Right lobe of liver (tissue), 6 donors: ENCODE measurements at regions not wholly inside any gene's neighbourhood (a gene's known extent, or its start where the extent isn't known, plus 50 kb on each side); places are given as distances from the start of the nearest gene placed in this dataset.

Experiments
- ATAC-seq, 4 donors: fragments of 200-7000 bp; cut with Tn5 transposase; one replicate each; pipeline ENCODE4 v1.9.1; 2020; ENCODE audit warnings: mild to moderate bottlenecking in 4 of 4, moderate library complexity in 4 of 4
- DNase-seq, 3 donors: peaks; one replicate each; pipeline ENCODE4 v3.0.0-alpha.2; 2020
- H3K27ac ChIP-seq, 3 donors: fragments of 200-600 bp; one replicate each; pipeline ENCODE4 v1.8.0; 2022
- H3K27me3 ChIP-seq, 2 donors: fragments of 200-600 bp; one replicate each; pipeline ENCODE4 v1.8.0; 2022
- H3K36me3 ChIP-seq, 4 donors: fragments of 200-600 bp; sonication (generic) in 1 of 4; one replicate each; pipeline versions ENCODE4 v1.5.1 to v1.8.0; 2017 to 2022; ENCODE audit warnings: control low read depth in 1 of 4
- H3K4me1 ChIP-seq, 4 donors: fragments of 200-600 bp; sonication (generic) in 1 of 4; one replicate each; pipeline versions ENCODE4 v1.5.1 to v1.8.0; 2017 to 2022; ENCODE audit warnings: control low read depth in 1 of 4
- H3K4me3 ChIP-seq, 3 donors: fragments of 200-600 bp; one replicate each; pipeline ENCODE4 v1.8.0; 2022
- H3K9me3 ChIP-seq, 4 donors: fragments of 200-600 bp; sonication (generic) in 1 of 4; one replicate each; pipeline versions ENCODE4 v1.5.1 to v1.8.0; 2017 to 2022; ENCODE audit warnings: control low read depth in 1 of 4
- POLR2A ChIP-seq: fragments of 450-650 bp; IDR thresholded peaks from one replicate; pipeline ENCODE4 v1.6.1; 2017; ENCODE audit warnings: antibody characterized with exemption, mild to moderate bottlenecking
- WGBS: methylation state at CpG from one replicate; pipeline ENCODE4 v1.1.6; 2018; ENCODE audit warnings: low coverage, low lambda C conversion rate; ENCODE audit not compliant: insufficient coverage; ENCODE audit errors: missing lambda C conversion rate; 5-methylcytosine and 5-hydroxymethylcytosine counted together
- intact Hi-C, 2 donors: fragments of 100-400 bp; cut with DNase I; formaldehyde crosslinking; loops; one replicate each; pipeline versions ENCODE4 v1.11.2 to v1.14.1; 2022
- TF ChIP-seq, protein P1 (sequence below), 4 donors: fragments of 200-600 bp in 3 of 4; fragments of 450-650 bp in 1 of 4; IDR thresholded peaks; one replicate each; pipeline versions ENCODE4 v1.5.1 to v1.8.0; 2016 to 2022; ENCODE audit warnings: antibody characterized with exemption in 4 of 4, mild to moderate bottlenecking in 2 of 4
- donor health status: DM: no; HTN: yes; CAD: no.
- donor health status: DM: no; HTN: no; CAD: no.
- donor health status: DM: no; HTN: no; CAD: no.
- donor health status: DM: no; HTN: yes; CAD: no.
- donor health status: DM: no; HTN: yes; CAD: no.

DNA sequence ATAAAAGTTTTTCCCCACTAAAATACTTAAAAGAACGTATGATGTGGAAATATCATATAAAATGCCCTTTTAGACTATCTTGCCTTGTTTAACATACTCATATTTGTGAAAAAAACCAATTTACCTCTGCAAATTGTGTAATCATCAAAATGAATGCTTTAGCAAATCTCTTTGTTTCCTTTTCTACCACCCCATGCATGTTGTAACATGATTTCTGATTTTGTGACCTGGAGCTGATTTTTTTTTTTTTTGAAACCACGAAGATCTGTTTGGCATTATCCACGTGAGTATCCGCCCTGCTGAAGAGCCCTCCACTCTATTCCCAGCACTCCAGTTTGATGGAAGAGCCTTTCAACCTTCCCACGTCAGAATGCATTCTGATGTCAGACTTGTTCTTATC is 245.8 kb upstream of the NBEA start:
- 59% methylated on average over 5 of the region's 5 CpGs for WGBS
- H3K4me3 ChIP-seq: no peak overlapping the region
- no peak overlapping the region for H3K27ac ChIP-seq
- no peaks in the 10 kb centered on the region for H3K36me3 ChIP-seq
- no peaks in the 10 kb centered on the region for H3K4me1 ChIP-seq
- intact Hi-C loops: no loop called here
- ATAC-seq: no peak
- TF ChIP-seq POLR2A: no peak
- TF ChIP-seq, protein P1, sequence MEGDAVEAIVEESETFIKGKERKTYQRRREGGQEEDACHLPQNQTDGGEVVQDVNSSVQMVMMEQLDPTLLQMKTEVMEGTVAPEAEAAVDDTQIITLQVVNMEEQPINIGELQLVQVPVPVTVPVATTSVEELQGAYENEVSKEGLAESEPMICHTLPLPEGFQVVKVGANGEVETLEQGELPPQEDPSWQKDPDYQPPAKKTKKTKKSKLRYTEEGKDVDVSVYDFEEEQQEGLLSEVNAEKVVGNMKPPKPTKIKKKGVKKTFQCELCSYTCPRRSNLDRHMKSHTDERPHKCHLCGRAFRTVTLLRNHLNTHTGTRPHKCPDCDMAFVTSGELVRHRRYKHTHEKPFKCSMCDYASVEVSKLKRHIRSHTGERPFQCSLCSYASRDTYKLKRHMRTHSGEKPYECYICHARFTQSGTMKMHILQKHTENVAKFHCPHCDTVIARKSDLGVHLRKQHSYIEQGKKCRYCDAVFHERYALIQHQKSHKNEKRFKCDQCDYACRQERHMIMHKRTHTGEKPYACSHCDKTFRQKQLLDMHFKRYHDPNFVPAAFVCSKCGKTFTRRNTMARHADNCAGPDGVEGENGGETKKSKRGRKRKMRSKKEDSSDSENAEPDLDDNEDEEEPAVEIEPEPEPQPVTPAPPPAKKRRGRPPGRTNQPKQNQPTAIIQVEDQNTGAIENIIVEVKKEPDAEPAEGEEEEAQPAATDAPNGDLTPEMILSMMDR (IDR thresholded peaks at IDR 0.05): no peak
- no peak for DNase-seq
- H3K9me3 ChIP-seq: no peaks in the 10 kb centered on the region
- H3K27me3 ChIP-seq: no peaks in the 10 kb centered on the region

DNA sequence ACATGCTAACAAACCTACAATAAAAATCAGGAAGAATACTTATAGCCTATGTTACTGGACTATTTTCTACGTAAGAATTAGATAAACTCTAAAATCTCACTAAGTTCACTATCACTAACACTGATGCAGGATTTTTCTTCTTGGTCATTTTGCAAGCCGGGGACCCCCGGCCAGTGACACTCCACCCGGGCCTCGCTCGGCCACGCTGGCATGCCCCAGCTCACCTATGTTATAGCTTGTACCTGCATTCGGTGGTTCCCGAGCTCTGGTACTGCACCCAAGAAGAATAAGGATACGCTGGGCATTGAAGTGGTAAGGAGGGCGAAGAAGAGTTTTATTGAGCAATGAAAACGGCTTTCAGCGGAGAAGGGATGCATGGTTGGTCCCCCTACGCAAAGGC is 245.3 kb upstream of the NBEA start:
- intact Hi-C loops: no loop called here
- no peak for DNase-seq
- Histone ChIP-seq H3K27ac (no peak overlapping the region), H3K4me1 (no peaks in the 10 kb centered on the region), H3K9me3 (no peaks in the 10 kb centered on the region), H3K27me3 (no peaks in the 10 kb centered on the region), H3K36me3 (no peaks in the 10 kb centered on the region), H3K4me3 (no peak overlapping the region)
- TF ChIP-seq POLR2A: no peak
- TF ChIP-seq, protein P1 (IDR thresholded peaks at IDR 0.05): no peak
- ATAC-seq: no peak
- WGBS: 73% methylated on average over 14 of the region's 14 CpGs

DNA sequence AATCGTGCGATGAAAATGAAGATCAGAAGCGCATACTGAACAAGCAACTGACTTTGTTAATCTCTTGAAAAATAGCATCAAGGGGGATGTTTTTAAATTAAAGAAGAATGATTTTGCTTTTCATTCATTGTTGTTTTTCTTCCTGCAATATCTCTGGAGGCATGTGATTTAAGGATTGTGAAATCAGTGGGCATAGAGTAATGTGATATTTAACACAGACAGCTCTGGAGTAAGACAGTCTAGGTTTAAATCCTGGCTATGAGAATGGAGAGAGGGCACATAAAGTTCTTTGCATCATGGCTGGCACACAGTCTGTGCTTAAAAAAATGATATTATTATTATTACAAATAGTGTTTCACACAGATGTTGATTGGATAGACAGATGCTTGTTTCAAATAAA is 243.1 kb upstream of the NBEA start:
- ATAC-seq (peak in 3 of 4 donors; percentile 44 to 64 (median 56)), DNase-seq (no peak)
- Histone ChIP-seq H3K36me3 (no peaks in the 10 kb centered on the region), H3K4me1 (no peaks in the 10 kb centered on the region), H3K4me3 (no peak overlapping the region), H3K27me3 (no peaks in the 10 kb centered on the region), H3K9me3 (no peaks in the 10 kb centered on the region), H3K27ac (no peak overlapping the region)
- intact Hi-C loops: no loop called here
- WGBS: 92% methylated on average over 3 of the region's 3 CpGs
- no peak for TF ChIP-seq POLR2A
- TF ChIP-seq, protein P1 (IDR thresholded peaks at IDR 0.05): no peak

DNA sequence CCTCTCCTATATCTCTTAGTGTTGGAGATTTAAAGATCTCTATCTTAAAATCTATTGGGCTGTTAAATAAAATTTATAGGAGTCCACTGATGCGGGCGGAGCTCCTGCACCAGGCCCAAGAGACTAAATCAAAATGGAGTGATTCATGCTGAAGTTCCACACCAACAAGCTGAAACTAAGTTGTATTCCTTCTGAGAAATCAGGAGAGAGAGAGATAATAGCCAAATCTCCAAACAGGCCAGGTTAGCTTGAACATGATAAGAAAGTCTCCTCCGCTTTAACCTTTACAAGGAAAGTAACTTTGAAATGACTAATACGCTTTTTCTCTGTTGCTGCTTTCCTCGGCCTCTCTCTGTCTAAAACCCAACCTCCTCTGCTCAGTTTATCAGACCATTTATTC is 241.9 kb upstream of the NBEA start:
- Histone ChIP-seq H3K4me1 (no peaks in the 10 kb centered on the region), H3K4me3 (no peak overlapping the region), H3K27ac (no peak overlapping the region), H3K36me3 (no peaks in the 10 kb centered on the region), H3K9me3 (no peaks in the 10 kb centered on the region), H3K27me3 (no peaks in the 10 kb centered on the region)
- TF ChIP-seq, protein P1 (IDR thresholded peaks at IDR 0.05): no peak
- no peak for TF ChIP-seq POLR2A
- DNase-seq (no peak), ATAC-seq (no peak)
- 83% methylated on average over 5 of the region's 5 CpGs for WGBS
- intact Hi-C loops: no loop called here

DNA sequence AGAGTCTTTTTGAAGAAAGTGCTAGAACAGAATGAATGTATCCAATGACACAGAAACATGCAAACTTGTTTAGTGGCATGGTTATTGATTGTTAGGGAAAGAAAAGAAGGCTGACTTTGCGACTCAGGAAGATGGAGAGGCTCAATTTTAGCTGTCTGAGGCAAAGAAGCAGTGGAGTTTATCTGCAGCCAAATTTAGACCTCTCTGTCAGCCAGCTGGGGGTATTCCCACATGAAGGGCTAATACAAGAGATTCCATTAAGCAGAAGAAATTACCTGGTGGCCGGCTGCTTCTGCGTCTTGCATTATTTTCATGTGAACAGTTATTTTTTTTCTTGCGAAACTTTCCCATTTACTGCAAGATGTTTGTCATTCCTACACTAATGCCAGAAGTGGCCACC is 240.2 kb upstream of the NBEA start:
- ATAC-seq: no peak
- 58% methylated on average over 4 of the region's 4 CpGs for WGBS

More for the DNA sequence above, 240.2 kb upstream of the NBEA start:
- Histone ChIP-seq H3K27me3 (no peaks in the 10 kb centered on the region), H3K27ac (no peak overlapping the region), H3K9me3 (no peaks in the 10 kb centered on the region), H3K4me1 (no peaks in the 10 kb centered on the region), H3K4me3 (no peak overlapping the region), H3K36me3 (no peaks in the 10 kb centered on the region)
- DNase-seq: no peak
- TF ChIP-seq POLR2A: no peak
- TF ChIP-seq, protein P1 (IDR thresholded peaks at IDR 0.05): no peak
- intact Hi-C loops: no loop called here
